Hepatocyte (in vitro differentiated cells): ENCODE measurements at regions not wholly inside any gene's neighbourhood (a gene's known extent, or its start where the extent isn't known, plus 50 kb on each side); places are given as distances from the start of the nearest gene placed in this dataset.

Experiments
- DNase-seq: peaks from one replicate; pipeline ENCODE4 v3.0.0-alpha.2; 2016; ENCODE audit warnings: low spot score
- H2AFZ ChIP-seq: fragments of 200-600 bp; sonication (generic); 2 replicates; pipeline ENCODE4 v1.6.0; 2016; ENCODE audit warnings: antibody characterized with exemption, mild to moderate bottlenecking
- H3K27ac ChIP-seq: fragments of 200-600 bp; sonication (generic); 2 replicates; pipeline ENCODE4 v1.5.1; 2016; ENCODE audit warnings: mild to moderate bottlenecking
- H3K27me3 ChIP-seq: fragments of 200-600 bp; sonication (generic); 2 replicates; pipeline ENCODE4 v1.6.1; 2016
- H3K36me3 ChIP-seq: fragments of 200-600 bp; sonication (generic); replicated peaks from 2 replicates; pipeline ENCODE4 v1.5.1; 2016; ENCODE audit warnings: low read depth; ENCODE audit not compliant: insufficient read depth
- H3K4me1 ChIP-seq: fragments of 200-600 bp; sonication (generic); 2 replicates; pipeline ENCODE4 v1.5.1; 2016; ENCODE audit warnings: mild to moderate bottlenecking, moderate library complexity; ENCODE audit not compliant: insufficient read depth
- H3K4me2 ChIP-seq: fragments of 200-600 bp; sonication (generic); 2 replicates; pipeline ENCODE4 v1.6.0; 2016
- H3K4me3 ChIP-seq: fragments of 200-600 bp; sonication (generic); 2 replicates; pipeline ENCODE4 v1.5.1; 2016; ENCODE audit warnings: mild to moderate bottlenecking
- H3K79me2 ChIP-seq: fragments of 200-600 bp; sonication (generic); 2 replicates; pipeline ENCODE4 v1.6.0; 2017; ENCODE audit warnings: mild to moderate bottlenecking
- H3K9me2 ChIP-seq: fragments of 200-600 bp; sonication (generic); replicated peaks from 2 replicates; pipeline ENCODE4 v1.6.0; 2017; ENCODE audit warnings: mild to moderate bottlenecking; ENCODE audit not compliant: insufficient read depth
- H3K9me3 ChIP-seq: fragments of 200-600 bp; sonication (generic); 2 replicates; pipeline ENCODE4 v1.5.1; 2016; ENCODE audit warnings: low read depth, mild to moderate bottlenecking
- H4K20me1 ChIP-seq: fragments of 200-600 bp; sonication (generic); 2 replicates; pipeline ENCODE4 v1.6.0; 2016; ENCODE audit warnings: mild to moderate bottlenecking; ENCODE audit not compliant: insufficient read depth, poor library complexity, severe bottlenecking
- CTCF ChIP-seq: fragments of 200-600 bp; sonication (generic); IDR thresholded peaks from 2 replicates; pipeline ENCODE4 v1.5.1; 2016; ENCODE audit warnings: antibody characterized with exemption, mild to moderate bottlenecking; ENCODE audit not compliant: poor library complexity
- EZH2 ChIP-seq: fragments of 200-600 bp; sonication (generic); IDR thresholded peaks from 2 replicates; pipeline ENCODE4 v1.6.1; 2016; ENCODE audit warnings: antibody characterized with exemption, mild to moderate bottlenecking, borderline replicate concordance
- EZH2phosphoT487 ChIP-seq: fragments of 200-600 bp; sonication (generic); IDR thresholded peaks from one replicate; pipeline ENCODE4 v1.6.1; 2018; ENCODE audit warnings: antibody characterized with exemption, mild to moderate bottlenecking, low read depth, moderate library complexity; ENCODE audit not compliant: unreplicated experiment, severe bottlenecking
- WGBS: methylation state at CpG from one replicate; pipeline ENCODE4 v1.1.6; 2016; ENCODE audit warnings: low lambda C conversion rate; ENCODE audit errors: missing lambda C conversion rate; 5-methylcytosine and 5-hydroxymethylcytosine counted together

GRCh38 chr3:25145176-25145575 is 282.9 kb upstream of the RARB start:
- TF ChIP-seq EZH2: no peak
- no peak for TF ChIP-seq CTCF
- TF ChIP-seq EZH2phosphoT487: no peak
- Histone ChIP-seq H3K27me3 (no peaks in the 10 kb centered on the region), H3K79me2 (no peaks in the 10 kb centered on the region), H3K36me3 (no peaks in the 10 kb centered on the region), H3K4me2 (no peak overlapping the region), H3K4me3 (no peak overlapping the region), H3K9me2 (no peaks in the 10 kb centered on the region), H3K9me3 (no peaks in the 10 kb centered on the region), H3K27ac (no peak overlapping the region), H4K20me1 (no peaks in the 10 kb centered on the region), H2AFZ (no peak overlapping the region), H3K4me1 (no peaks in the 10 kb centered on the region)
- 59% methylated on average over 1 of the region's 1 CpG for WGBS
- no peak for DNase-seq

DNA sequence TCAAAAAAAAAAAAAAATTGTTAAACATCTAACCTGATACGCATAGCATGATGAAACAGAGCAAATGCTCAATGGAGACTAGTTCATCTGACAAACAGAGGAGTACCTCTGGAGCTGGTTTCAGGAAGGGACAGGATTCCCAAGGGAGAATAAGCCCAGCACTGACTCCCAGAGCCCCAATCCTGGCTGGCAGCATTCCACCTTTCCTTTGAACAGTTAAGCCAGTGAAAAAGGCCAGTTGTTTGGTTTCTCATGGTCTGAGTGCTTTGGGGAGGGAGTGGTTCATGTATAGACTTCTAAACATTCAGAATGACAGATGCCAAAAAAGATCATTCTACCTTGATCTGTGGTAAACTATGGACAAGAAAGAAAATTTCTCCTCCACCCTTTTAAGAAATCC is 277.9 kb upstream of the RARB start:
- no peaks in the 10 kb centered on the region for H4K20me1 ChIP-seq
- H3K9me2 ChIP-seq: no peaks in the 10 kb centered on the region
- no peak overlapping the region for H3K4me3 ChIP-seq
- H3K4me2 ChIP-seq: no peak overlapping the region
- no peak for DNase-seq
- no peak for TF ChIP-seq EZH2
- no peak for TF ChIP-seq CTCF
- TF ChIP-seq EZH2phosphoT487: no peak
- no peaks in the 10 kb centered on the region for H3K79me2 ChIP-seq
- H3K27me3 ChIP-seq: no peaks in the 10 kb centered on the region
- H3K4me1 ChIP-seq: no peaks in the 10 kb centered on the region
- H3K9me3 ChIP-seq: no peaks in the 10 kb centered on the region
- H3K27ac ChIP-seq: peak overlapping the region; percentile 39
- WGBS: 94% methylated on average over 1 of the region's 1 CpG
- H2AFZ ChIP-seq: no peak overlapping the region
- no peaks in the 10 kb centered on the region for H3K36me3 ChIP-seq

- Histone ChIP-seq H3K27ac (peak overlapping the region; percentile 39), H4K20me1 (no peaks in the 10 kb centered on the region), H3K4me1 (peaks cover 6% of the 10 kb centered on the region), H2AFZ (peak overlapping the region; percentile 21), H3K36me3 (no peaks in the 10 kb centered on the region), H3K4me3 (peak overlapping the region; percentile 15), H3K27me3 (no peaks in the 10 kb centered on the region), H3K4me2 (peak overlapping the region; percentile 67), H3K79me2 (no peaks in the 10 kb centered on the region), H3K9me3 (no peaks in the 10 kb centered on the region), H3K9me2 (no peaks in the 10 kb centered on the region)
- 51% methylated on average over 10 of the region's 10 CpGs for WGBS
- no peak for DNase-seq
- TF ChIP-seq EZH2 (no peak), CTCF (no peak)
These were observed 276.7 kb upstream of the RARB start for GRCh38 chr3:25151281-25151902.
